22Rv1 (cell line): ENCODE measurements at regions not wholly inside any gene's neighbourhood (a gene's known extent, or its start where the extent isn't known, plus 50 kb on each side); places are given as distances from the start of the nearest gene placed in this dataset.

Source experiments
- ZFX ChIP-seq: fragments of 450-650 bp; IDR thresholded peaks from 2 replicates; pipeline ENCODE4 v1.6.1; 2017; ENCODE audit warnings: antibody characterized with exemption, borderline replicate concordance
- TF ChIP-seq, protein P1 (sequence below): fragments of 450-650 bp; IDR thresholded peaks from 2 replicates; pipeline ENCODE4 v1.5.1; 2017; ENCODE audit warnings: mild to moderate bottlenecking

- TF ChIP-seq, protein P1, sequence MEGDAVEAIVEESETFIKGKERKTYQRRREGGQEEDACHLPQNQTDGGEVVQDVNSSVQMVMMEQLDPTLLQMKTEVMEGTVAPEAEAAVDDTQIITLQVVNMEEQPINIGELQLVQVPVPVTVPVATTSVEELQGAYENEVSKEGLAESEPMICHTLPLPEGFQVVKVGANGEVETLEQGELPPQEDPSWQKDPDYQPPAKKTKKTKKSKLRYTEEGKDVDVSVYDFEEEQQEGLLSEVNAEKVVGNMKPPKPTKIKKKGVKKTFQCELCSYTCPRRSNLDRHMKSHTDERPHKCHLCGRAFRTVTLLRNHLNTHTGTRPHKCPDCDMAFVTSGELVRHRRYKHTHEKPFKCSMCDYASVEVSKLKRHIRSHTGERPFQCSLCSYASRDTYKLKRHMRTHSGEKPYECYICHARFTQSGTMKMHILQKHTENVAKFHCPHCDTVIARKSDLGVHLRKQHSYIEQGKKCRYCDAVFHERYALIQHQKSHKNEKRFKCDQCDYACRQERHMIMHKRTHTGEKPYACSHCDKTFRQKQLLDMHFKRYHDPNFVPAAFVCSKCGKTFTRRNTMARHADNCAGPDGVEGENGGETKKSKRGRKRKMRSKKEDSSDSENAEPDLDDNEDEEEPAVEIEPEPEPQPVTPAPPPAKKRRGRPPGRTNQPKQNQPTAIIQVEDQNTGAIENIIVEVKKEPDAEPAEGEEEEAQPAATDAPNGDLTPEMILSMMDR = no peak
- no peak for TF ChIP-seq ZFX
Measured at GRCh38 chr3:3685721-3686120, 113.5 kb upstream of the LRRN1 start.
